DMS 273 (cell line): ENCODE measurements at regions not wholly inside any gene's neighbourhood (a gene's known extent, or its start where the extent isn't known, plus 50 kb on each side); places are given as distances from the start of the nearest gene placed in this dataset.
"Not testable (repeated sequence)": the region's sequence is repeated elsewhere in the genome, so short reads cannot be mapped to it uniquely, and the experiment has no call there.

Source experiments
- DNase-seq: peaks from one replicate; lab custom pipeline; 2025; ENCODE audit not compliant: unreplicated experiment; lab: John Stamatoyannopoulos, UW

GRCh38 chr6:167661552-167662044 is 165.1 kb upstream of the AFDN start:
- DNase-seq = no peak

- DNase-seq = no peak
These were observed 164.4 kb upstream of the AFDN start for GRCh38 chr6:167662075-167662880.

GRCh38 chr6:167662881-167663205 is 163.9 kb upstream of the AFDN start:
- no peak for DNase-seq

GRCh38 chr6:167663316-167663715 is 163.4 kb upstream of the AFDN start:
- no peak for DNase-seq

- DNase-seq = no peak
These were observed 162.8 kb upstream of the AFDN start for GRCh38 chr6:167663784-167664443.

GRCh38 chr6:167664678-167665660 is 161.7 kb upstream of the AFDN start:
- DNase-seq = no peak

- no peak for DNase-seq
These were observed 160.9 kb upstream of the AFDN start for GRCh38 chr6:167665698-167666330.

- no peak for DNase-seq
These were observed 160.0 kb upstream of the AFDN start for GRCh38 chr6:167666571-167667203.

- no peak for DNase-seq
These were observed 159.3 kb upstream of the AFDN start for GRCh38 chr6:167667204-167668018.

- no peak for DNase-seq
These were observed 158.5 kb upstream of the AFDN start for GRCh38 chr6:167668019-167668753.

- DNase-seq = no peak
These were observed 157.8 kb upstream of the AFDN start for GRCh38 chr6:167668754-167669552.

- DNase-seq = no peak
These were observed 157.2 kb upstream of the AFDN start for GRCh38 chr6:167669553-167669849.

GRCh38 chr6:167669870-167670802 is 156.6 kb upstream of the AFDN start:
- DNase-seq = no peak

- DNase-seq = no peak
These were observed 155.8 kb upstream of the AFDN start for GRCh38 chr6:167670938-167671338.

GRCh38 chr6:167671379-167671976 is 155.2 kb upstream of the AFDN start:
- not testable (repeated sequence) for DNase-seq

GRCh38 chr6:167671977-167672687 is 154.6 kb upstream of the AFDN start:
- DNase-seq = no peak
